ENCODE measurements at regions not wholly inside any gene's neighbourhood (a gene's known extent, or its start where the extent isn't known, plus 50 kb on each side); places are given as distances from the start of the nearest gene placed in this dataset.

- TF ChIP-seq BHLHE40 (IDR thresholded peaks at IDR 0.05; ENCODE audit: borderline replicate concordance) (no peak), NFRKB (IDR thresholded peaks at IDR 0.05) (no peak), ELF4 (IDR thresholded peaks at IDR 0.05) (no peak), SUZ12 (IDR thresholded peaks at IDR 0.05) (no peak), FOXA1 (IDR thresholded peaks at IDR 0.05) (no peak), HDGF (IDR thresholded peaks at IDR 0.05; ENCODE audit: borderline replicate concordance) (no peak), TARDBP (IDR thresholded peaks at IDR 0.05) (no peak), FOXM1 (IDR thresholded peaks at IDR 0.05; ENCODE audit: borderline replicate concordance) (no peak), L3MBTL2 (conservative IDR thresholded peaks at IDR 0.05) (no peak)
These were observed 92.3 kb upstream of the ELOVL5 start for GRCh38 chr6:53441035-53441493.

Measured in HEK293T (cell line).